Kidney epithelial cell (primary cell): ENCODE measurements at regions not wholly inside any gene's neighbourhood (a gene's known extent, or its start where the extent isn't known, plus 50 kb on each side); places are given as distances from the start of the nearest gene placed in this dataset.

Source experiments
- DNase-seq: peaks from one replicate; pipeline ENCODE4 v3.0.0-alpha.2; 2010; ENCODE audit warnings: low read depth
- H3K27me3 ChIP-seq: 2 replicates; pipeline ENCODE4 v1.6.0; 2011; ENCODE audit warnings: low read length; ENCODE audit not compliant: control insufficient read depth, insufficient read depth
- H3K36me3 ChIP-seq: 2 replicates; pipeline ENCODE4 v1.5.1; 2011; ENCODE audit warnings: low read length; ENCODE audit not compliant: control insufficient read depth, insufficient read depth
- H3K4me3 ChIP-seq: 2 replicates; pipeline ENCODE4 v1.5.1; 2011; ENCODE audit warnings: low read depth, mild to moderate bottlenecking, control low read depth, low read length
- CTCF ChIP-seq: IDR thresholded peaks from 2 replicates; pipeline ENCODE4 v1.5.1; 2011; ENCODE audit warnings: mild to moderate bottlenecking, moderate library complexity, low read length, control low read depth, inconsistent platforms; ENCODE audit not compliant: insufficient read depth, poor library complexity, severe bottlenecking

DNA sequence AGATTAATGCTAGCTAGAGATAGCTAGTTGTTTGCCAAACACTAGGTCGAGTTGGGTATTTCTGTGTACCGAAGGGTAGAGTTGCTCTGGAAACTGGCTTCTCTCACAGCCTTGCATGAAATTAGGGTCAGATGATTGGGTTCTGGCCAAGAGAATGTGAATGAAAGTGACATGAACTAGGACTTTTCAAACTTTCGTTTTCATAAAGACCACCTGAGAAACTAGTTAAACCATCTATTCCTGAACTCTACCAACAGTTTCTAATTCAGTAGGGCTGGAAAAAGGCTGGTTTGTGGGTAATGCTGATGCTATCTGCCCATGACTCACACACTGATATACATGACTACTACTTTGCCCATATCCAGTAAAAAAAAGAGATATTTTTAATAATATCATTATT lies 157.6 kb downstream of the GASK1B start:
- TF ChIP-seq CTCF, result no peak
- Histone ChIP-seq H3K4me3 (no peak overlapping the region), H3K36me3 (no peaks in the 10 kb centered on the region), H3K27me3 (no peaks in the 10 kb centered on the region)
- no peak for DNase-seq

DNA sequence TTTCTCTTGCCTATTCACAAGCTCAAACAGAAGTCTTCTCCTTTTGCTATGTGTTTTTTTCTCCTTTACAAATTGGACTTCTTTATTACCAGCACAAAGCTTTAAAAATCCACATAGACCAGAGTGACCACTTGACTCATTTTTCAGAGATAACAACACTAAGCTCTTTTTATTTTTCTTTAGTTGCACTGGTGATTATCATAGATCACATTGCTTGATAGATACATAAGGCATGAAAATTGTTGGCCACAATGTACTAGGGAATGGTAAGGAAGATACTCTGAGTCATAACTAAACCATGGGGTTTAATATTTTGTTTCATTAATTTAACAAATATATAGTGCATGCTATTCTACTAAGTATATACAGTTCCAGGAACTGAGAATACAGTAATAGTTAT lies 159.0 kb downstream of the GASK1B start:
- no peaks in the 10 kb centered on the region for H3K36me3 ChIP-seq
- H3K4me3 ChIP-seq, result no peak overlapping the region
- no peak for DNase-seq
- H3K27me3 ChIP-seq, result no peaks in the 10 kb centered on the region
- no peak for TF ChIP-seq CTCF

GRCh38 chr4:158010361-158010760 lies 162.5 kb downstream of the GASK1B start:
- no peaks in the 10 kb centered on the region for H3K27me3 ChIP-seq
- no peak for TF ChIP-seq CTCF
- no peak for DNase-seq
- H3K36me3 ChIP-seq, result no peaks in the 10 kb centered on the region
- H3K4me3 ChIP-seq, result no peak overlapping the region

DNA sequence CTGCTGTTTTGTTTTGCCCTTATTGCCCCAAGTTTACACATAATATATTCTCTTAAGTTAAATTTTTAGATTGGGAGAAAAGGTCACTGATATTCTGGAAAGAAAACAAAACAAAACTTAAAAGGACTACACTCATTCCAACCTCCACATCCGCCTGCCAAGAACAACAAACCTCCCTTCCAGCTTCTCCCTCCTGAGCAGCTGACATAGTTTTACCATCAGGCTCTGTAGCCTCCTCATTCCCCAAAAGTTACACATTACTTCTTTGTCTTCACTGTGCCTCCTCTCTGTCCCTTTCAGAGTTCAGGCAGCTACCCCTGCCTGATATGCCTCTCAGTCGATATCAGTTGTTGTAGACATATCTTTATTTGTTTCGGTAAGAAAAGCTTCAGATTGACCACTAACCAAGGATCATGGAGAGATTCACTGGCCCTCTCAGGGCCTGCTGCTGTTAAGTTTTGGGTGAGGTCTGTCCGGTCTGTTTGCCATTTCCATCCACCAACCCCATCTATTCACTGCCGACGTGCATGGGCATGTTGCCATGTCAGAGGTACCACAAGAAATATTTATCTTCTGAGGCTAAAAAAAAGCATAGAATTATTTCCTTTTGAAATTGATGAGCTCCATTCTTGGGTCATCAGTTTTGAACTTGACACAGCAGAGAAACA lies 164.1 kb downstream of the GASK1B start:
- no peaks in the 10 kb centered on the region for H3K27me3 ChIP-seq
- no peak for TF ChIP-seq CTCF
- no peak for DNase-seq
- no peaks in the 10 kb centered on the region for H3K36me3 ChIP-seq
- H3K4me3 ChIP-seq, result no peak overlapping the region

DNA sequence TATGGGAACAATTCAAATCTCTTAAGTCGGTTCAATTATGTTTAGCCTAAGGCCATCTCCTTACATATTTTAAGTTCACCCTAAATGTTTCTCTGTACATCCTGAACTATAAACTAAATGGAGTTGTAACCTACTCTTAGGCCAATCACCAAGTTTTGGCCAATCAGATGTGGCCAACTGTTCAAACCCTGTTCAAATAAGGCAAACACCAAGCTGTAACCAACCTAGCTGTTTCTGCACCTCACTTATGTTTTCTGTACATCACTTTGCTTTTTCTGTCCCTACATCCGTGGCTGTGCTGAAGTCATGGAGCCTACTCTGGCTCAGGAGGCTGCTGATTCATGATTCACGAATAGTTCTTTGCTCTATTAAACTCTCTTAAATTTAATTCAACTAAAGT lies 165.3 kb downstream of the GASK1B start:
- no peak for TF ChIP-seq CTCF

DNA sequence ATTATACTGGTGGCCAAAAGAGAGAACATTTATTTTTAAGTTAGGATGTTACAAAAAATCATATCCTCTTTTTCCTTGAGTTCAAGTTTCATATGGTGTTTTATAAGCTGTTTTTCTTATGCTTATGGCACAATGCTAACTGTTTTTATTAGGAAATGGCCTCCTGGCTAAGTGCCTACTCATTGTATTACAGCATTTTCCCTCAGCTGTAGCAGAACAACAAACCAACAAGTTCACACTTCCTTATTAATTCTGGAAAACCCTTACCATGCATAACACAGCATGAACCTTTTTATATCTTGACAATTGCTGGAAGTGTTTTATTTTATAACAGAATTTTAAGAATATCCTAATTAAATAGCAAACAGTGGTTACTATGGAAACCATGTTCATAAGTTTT lies 165.8 kb downstream of the GASK1B start:
- H3K27me3 ChIP-seq, result no peaks in the 10 kb centered on the region
- TF ChIP-seq CTCF, result no peak

More for the DNA sequence above, 165.3 kb downstream of the GASK1B start:
- Histone ChIP-seq H3K27me3 (no peaks in the 10 kb centered on the region), H3K36me3 (no peaks in the 10 kb centered on the region), H3K4me3 (no peak overlapping the region)
- DNase-seq, result no peak

More for the DNA sequence above, 165.8 kb downstream of the GASK1B start:
- Histone ChIP-seq H3K36me3 (no peaks in the 10 kb centered on the region), H3K4me3 (no peak overlapping the region)
- no peak for DNase-seq
